Suprapubic skin (tissue), 4 donors: ENCODE measurements at regions not wholly inside any gene's neighbourhood (a gene's known extent, or its start where the extent isn't known, plus 50 kb on each side); places are given as distances from the start of the nearest gene placed in this dataset.

Source experiments
- DNase-seq, 2 donors: peaks; one replicate each; pipeline ENCODE4 v3.0.0-alpha.2; 2019; ENCODE audit warnings: low spot score in 2 of 2
- H3K27ac ChIP-seq: fragments of 200-600 bp; sonication (generic); one replicate; pipeline ENCODE4 v1.5.1; 2019
- H3K27me3 ChIP-seq: fragments of 200-600 bp; sonication (generic); one replicate; pipeline ENCODE4 v1.5.1; 2019
- H3K36me3 ChIP-seq: fragments of 200-600 bp; sonication (generic); one replicate; pipeline ENCODE4 v1.5.1; 2019
- H3K4me1 ChIP-seq: fragments of 200-600 bp; sonication (generic); one replicate; pipeline ENCODE4 v1.5.1; 2019
- H3K4me3 ChIP-seq: fragments of 200-600 bp; sonication (generic); one replicate; pipeline ENCODE4 v1.5.1; 2019; ENCODE audit warnings: mild to moderate bottlenecking
- H3K9me3 ChIP-seq: fragments of 200-600 bp; sonication (generic); one replicate; pipeline ENCODE4 v1.5.1; 2019
- EP300 ChIP-seq: sonication (generic); formaldehyde crosslinking; IDR thresholded peaks from one replicate; pipeline ENCODE4 v1.6.1; 2017; ENCODE audit warnings: antibody characterized with exemption
- POLR2A ChIP-seq, 2 donors: fragments of 450-650 bp; IDR thresholded peaks; one replicate each; pipeline ENCODE4 v1.6.1; 2017; ENCODE audit warnings: antibody characterized with exemption in 2 of 2, mild to moderate bottlenecking in 2 of 2, moderate library complexity in 2 of 2
- POLR2AphosphoS5 ChIP-seq, 3 donors: sonication (generic); formaldehyde crosslinking; IDR thresholded peaks; one replicate each; pipeline ENCODE4 v1.6.1; 2017; ENCODE audit warnings: antibody characterized with exemption in 3 of 3
- WGBS: methylation state at CpG from one replicate; pipeline ENCODE4 v1.1.5; 2018; 5-methylcytosine and 5-hydroxymethylcytosine counted together
- TF ChIP-seq, protein P1 (sequence below), 2 donors: fragments of 200-600 bp in 1 of 2; fragments of 450-650 bp in 1 of 2; sonication (generic) in 1 of 2; IDR thresholded peaks; one replicate each; pipeline ENCODE4 v1.5.1; 2016 to 2019; ENCODE audit warnings: antibody characterized with exemption in 2 of 2, mild to moderate bottlenecking in 1 of 2, moderate library complexity in 1 of 2

DNA sequence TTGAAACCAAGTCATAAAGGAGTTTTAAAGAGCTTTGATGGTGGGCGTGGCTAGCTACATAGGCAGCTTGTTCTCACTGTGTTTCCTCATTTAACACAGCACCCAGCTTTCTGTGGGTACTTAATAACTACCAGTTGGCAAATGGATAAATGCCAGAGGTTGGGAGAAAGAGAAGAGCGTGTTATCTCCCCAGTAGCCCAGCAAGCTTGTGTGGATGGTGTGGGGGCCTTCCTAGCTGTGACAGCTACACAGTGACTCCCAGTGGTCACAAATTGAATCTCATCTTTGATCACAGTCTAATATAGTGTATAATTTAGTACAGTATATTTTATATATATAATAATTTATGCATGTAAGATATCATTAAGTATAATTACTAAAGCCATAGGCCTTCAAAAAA is 984.1 kb downstream of the EPHA3 start:
- Histone ChIP-seq H3K4me3 (no peak overlapping the region), H3K27me3 (no peaks in the 10 kb centered on the region), H3K36me3 (no peaks in the 10 kb centered on the region), H3K27ac (no peak overlapping the region), H3K9me3 (no peaks in the 10 kb centered on the region), H3K4me1 (no peaks in the 10 kb centered on the region)
- 15% methylated on average over 2 of the region's 2 CpGs for WGBS
- TF ChIP-seq POLR2AphosphoS5 (IDR thresholded peaks at IDR 0.05) (no peak), EP300 (no peak), POLR2A (IDR thresholded peaks at IDR 0.05) (no peak)
- TF ChIP-seq, protein P1, sequence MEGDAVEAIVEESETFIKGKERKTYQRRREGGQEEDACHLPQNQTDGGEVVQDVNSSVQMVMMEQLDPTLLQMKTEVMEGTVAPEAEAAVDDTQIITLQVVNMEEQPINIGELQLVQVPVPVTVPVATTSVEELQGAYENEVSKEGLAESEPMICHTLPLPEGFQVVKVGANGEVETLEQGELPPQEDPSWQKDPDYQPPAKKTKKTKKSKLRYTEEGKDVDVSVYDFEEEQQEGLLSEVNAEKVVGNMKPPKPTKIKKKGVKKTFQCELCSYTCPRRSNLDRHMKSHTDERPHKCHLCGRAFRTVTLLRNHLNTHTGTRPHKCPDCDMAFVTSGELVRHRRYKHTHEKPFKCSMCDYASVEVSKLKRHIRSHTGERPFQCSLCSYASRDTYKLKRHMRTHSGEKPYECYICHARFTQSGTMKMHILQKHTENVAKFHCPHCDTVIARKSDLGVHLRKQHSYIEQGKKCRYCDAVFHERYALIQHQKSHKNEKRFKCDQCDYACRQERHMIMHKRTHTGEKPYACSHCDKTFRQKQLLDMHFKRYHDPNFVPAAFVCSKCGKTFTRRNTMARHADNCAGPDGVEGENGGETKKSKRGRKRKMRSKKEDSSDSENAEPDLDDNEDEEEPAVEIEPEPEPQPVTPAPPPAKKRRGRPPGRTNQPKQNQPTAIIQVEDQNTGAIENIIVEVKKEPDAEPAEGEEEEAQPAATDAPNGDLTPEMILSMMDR (IDR thresholded peaks at IDR 0.05), result peak in 1 of 2 donors; percentile 13
- DNase-seq, result no peak

DNA sequence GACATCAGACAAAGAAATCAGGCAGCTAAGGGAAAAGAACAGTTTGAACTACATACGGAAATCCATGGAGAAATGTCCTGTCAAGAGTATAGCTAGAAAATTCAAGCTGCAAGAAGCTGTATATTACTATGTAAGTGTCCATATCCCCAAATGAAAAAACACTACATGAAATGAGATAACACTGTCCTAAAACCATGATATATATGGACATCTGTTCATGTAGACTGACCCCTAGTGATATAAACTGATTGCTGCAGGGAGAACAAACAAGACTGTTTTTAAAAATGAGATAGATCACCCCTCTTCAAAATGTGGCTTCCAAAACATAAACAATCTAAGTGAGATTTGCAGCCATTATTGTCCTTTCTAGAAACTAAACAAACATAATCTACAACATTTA is 985.6 kb downstream of the EPHA3 start:
- DNase-seq, result no peak
- TF ChIP-seq, protein P1 (IDR thresholded peaks at IDR 0.05), result peak in 1 of 2 donors; percentile 26
- no peak for TF ChIP-seq POLR2A (IDR thresholded peaks at IDR 0.05)
- Histone ChIP-seq H3K4me1 (no peaks in the 10 kb centered on the region), H3K4me3 (no peak overlapping the region), H3K36me3 (no peaks in the 10 kb centered on the region), H3K27ac (no peak overlapping the region), H3K27me3 (no peaks in the 10 kb centered on the region), H3K9me3 (no peaks in the 10 kb centered on the region)
- WGBS, result 84% methylated on average over 1 of the region's 1 CpG

DNA sequence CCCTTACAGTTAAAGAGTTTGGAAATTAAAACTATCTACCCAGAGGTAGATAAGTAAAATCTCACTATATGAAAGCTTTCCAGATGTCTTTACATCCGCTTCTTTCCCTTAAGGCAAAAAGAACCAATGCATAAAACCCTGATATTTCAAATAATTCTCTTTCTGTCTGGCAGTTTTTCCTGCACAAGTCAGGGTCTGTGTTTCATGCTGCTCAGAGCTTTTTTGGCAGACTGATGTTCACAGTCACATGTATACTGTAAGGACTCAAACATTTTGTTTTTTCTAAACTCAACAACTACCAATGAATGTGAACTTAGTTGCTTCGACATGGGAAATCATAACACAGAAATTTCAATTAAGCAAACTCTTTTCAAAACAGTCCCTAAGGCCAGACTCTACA is 988.4 kb downstream of the EPHA3 start:
- H3K4me1 ChIP-seq, result no peaks in the 10 kb centered on the region
- no peak for TF ChIP-seq POLR2A (IDR thresholded peaks at IDR 0.05)
- TF ChIP-seq POLR2AphosphoS5 (IDR thresholded peaks at IDR 0.05), result no peak
- TF ChIP-seq, protein P1 (IDR thresholded peaks at IDR 0.05), result no peak
- no peak for TF ChIP-seq EP300
- H3K27me3 ChIP-seq, result no peaks in the 10 kb centered on the region
- H3K4me3 ChIP-seq, result no peak overlapping the region
- no peak overlapping the region for H3K27ac ChIP-seq
- H3K9me3 ChIP-seq, result no peaks in the 10 kb centered on the region
- no peak for DNase-seq
- WGBS, result 46% methylated on average over 2 of the region's 2 CpGs
- H3K36me3 ChIP-seq, result no peaks in the 10 kb centered on the region

DNA sequence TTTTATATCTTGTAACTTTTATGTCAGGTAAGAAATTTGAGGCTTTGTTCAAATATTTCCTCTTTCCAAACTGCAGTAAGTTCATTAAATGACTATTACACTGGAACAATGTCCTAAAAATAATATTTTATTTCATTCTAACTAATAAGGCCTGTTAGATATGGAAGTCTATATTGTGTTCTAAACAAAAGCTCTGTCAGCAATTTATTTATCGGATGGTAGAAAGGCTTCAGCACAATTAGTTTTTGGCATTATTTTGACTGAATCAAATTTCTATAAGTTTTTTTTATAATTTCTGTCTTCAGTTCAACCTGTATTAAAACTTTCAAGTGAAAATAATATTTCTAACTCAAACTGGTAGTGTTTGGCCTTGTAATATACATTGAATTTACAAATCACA is 992.1 kb downstream of the EPHA3 start:
- Histone ChIP-seq H3K4me1 (no peaks in the 10 kb centered on the region), H3K9me3 (no peaks in the 10 kb centered on the region), H3K27me3 (no peaks in the 10 kb centered on the region), H3K27ac (no peak overlapping the region), H3K4me3 (no peak overlapping the region), H3K36me3 (no peaks in the 10 kb centered on the region)
- DNase-seq, result no peak
- 81% methylated on average over 1 of the region's 1 CpG for WGBS
- TF ChIP-seq POLR2A (IDR thresholded peaks at IDR 0.05) (no peak), EP300 (no peak), POLR2AphosphoS5 (IDR thresholded peaks at IDR 0.05) (no peak)
- TF ChIP-seq, protein P1 (IDR thresholded peaks at IDR 0.05), result no peak

DNA sequence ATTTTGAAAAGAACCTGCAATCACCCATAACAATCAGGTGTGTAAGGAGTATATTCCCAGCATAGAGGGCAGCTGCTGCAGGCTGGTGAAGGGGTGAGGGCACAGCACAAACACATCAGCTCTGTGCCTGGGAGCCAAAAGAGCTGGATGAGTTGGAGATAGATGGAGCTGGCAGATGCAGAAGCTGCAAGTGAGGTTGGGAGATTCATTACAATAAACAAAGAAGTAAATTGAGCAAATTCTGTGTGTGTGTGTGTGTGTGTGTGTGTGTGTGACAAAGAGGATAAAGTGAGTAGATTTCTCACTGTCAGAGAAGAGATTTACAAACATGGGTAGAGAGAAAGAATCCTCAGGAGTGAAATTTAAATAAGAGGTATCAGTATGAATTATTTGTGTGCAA is 994.7 kb downstream of the EPHA3 start:
- H3K9me3 ChIP-seq, result peaks cover 4% of the 10 kb centered on the region
- H3K36me3 ChIP-seq, result no peaks in the 10 kb centered on the region
- no peaks in the 10 kb centered on the region for H3K4me1 ChIP-seq
- DNase-seq, result no peak
- TF ChIP-seq POLR2A (IDR thresholded peaks at IDR 0.05) (no peak), POLR2AphosphoS5 (IDR thresholded peaks at IDR 0.05) (no peak), EP300 (no peak)
- TF ChIP-seq, protein P1 (IDR thresholded peaks at IDR 0.05), result no peak
- H3K4me3 ChIP-seq, result no peak overlapping the region
- H3K27ac ChIP-seq, result no peak overlapping the region
- no peaks in the 10 kb centered on the region for H3K27me3 ChIP-seq
